H1 (cell line): ENCODE measurements at regions not wholly inside any gene's neighbourhood (a gene's known extent, or its start where the extent isn't known, plus 50 kb on each side); places are given as distances from the start of the nearest gene placed in this dataset.
"Not testable (repeated sequence)": the region's sequence is repeated elsewhere in the genome, so short reads cannot be mapped to it uniquely, and the experiment has no call there.

Experiments used
- CTCF ChIA-PET: fragments of 300-600 bp; sonication (Branson Sonifier 250); formaldehyde crosslinking; loops from one replicate; lab custom pipeline; 2021; ENCODE audit not compliant: partially characterized antibody; lab: Charles Lee
- POLR2A ChIA-PET: fragments of 300-600 bp; sonication (Branson Sonifier 250); formaldehyde crosslinking; loops from one replicate; lab custom pipeline; 2021; ENCODE audit warnings: inconsistent platforms; ENCODE audit not compliant: partially characterized antibody; lab: Charles Lee
- DNase-seq, 2 experiments: peaks; one replicate each; pipeline versions ENCODE4 v3.0.0 to v3.0.0-alpha.2; 2010 to 2022; ENCODE audit warnings: low spot score in 2 of 2, low read depth in 1 of 2, mixed read lengths in 1 of 2
- FAIRE-seq: peaks from 2 replicates; lab custom pipeline; 2011; peaks lifted over from hg19 to GRCh38; lab: Jason Lieb, UNC
- H2AFZ ChIP-seq: 2 replicates; pipeline ENCODE4 v1.8.1; 2012; ENCODE audit warnings: low read length, inconsistent platforms
- H2AK5ac ChIP-seq: 2 replicates; pipeline ENCODE4 v1.6.1; 2013; ENCODE audit warnings: low read depth, low read length
- H2BK120ac ChIP-seq: replicated peaks from 2 replicates; pipeline ENCODE3; 2013; ENCODE audit warnings: low read depth, low read length, inconsistent platforms
- H2BK12ac ChIP-seq: 2 replicates; pipeline ENCODE4 v1.6.1; 2013; ENCODE audit warnings: low read depth, low read length
- H2BK15ac ChIP-seq: 2 replicates; pipeline ENCODE4 v1.6.1; 2013; ENCODE audit warnings: low read length
- H2BK20ac ChIP-seq: 2 replicates; pipeline ENCODE4 v1.6.1; 2013; ENCODE audit warnings: low read length
- H2BK5ac ChIP-seq: 2 replicates; pipeline ENCODE4 v1.6.1; 2013; ENCODE audit warnings: low read depth, low read length
- H3K14ac ChIP-seq: 2 replicates; pipeline ENCODE4 v1.6.1; 2013; ENCODE audit warnings: inconsistent platforms; ENCODE audit not compliant: insufficient read length
- H3K18ac ChIP-seq: 2 replicates; pipeline ENCODE4 v1.6.1; 2013; ENCODE audit warnings: low read length; ENCODE audit errors: extremely low read depth
- H3K23ac ChIP-seq: 2 replicates; pipeline ENCODE4 v1.6.1; 2013; ENCODE audit warnings: inconsistent platforms; ENCODE audit not compliant: insufficient read length
- H3K23me2 ChIP-seq: 2 replicates; pipeline ENCODE4 v1.6.1; 2013; ENCODE audit warnings: low read depth, low read length
- H3K27ac ChIP-seq: 2 replicates; pipeline ENCODE4 v1.6.1; 2011; ENCODE audit warnings: low read depth, low read length, inconsistent platforms
- H3K27me3 ChIP-seq, 4 experiments: replicated peaks in 1 of 4; 1 replicate in 1 of 4; 2 replicates in 3 of 4; pipeline versions ENCODE4 v1.6.1 to v1.8.1; 2011 to 2013; ENCODE audit warnings: low read length in 3 of 4, mild to moderate bottlenecking in 3 of 4, inconsistent platforms in 2 of 4, mixed read lengths in 2 of 4, moderate library complexity in 1 of 4; ENCODE audit not compliant: control insufficient read depth in 3 of 4, insufficient read depth in 3 of 4; ENCODE audit errors: extremely low read depth in 1 of 4
- H3K36me3 ChIP-seq, 4 experiments: 2 replicates each; pipeline versions ENCODE4 v1.6.1 to v1.8.1; 2011 to 2013; ENCODE audit warnings: mild to moderate bottlenecking in 4 of 4, low read length in 3 of 4, moderate library complexity in 2 of 4, control low read depth in 1 of 4, inconsistent platforms in 1 of 4; ENCODE audit not compliant: insufficient read depth in 4 of 4, control insufficient read depth in 2 of 4
- H3K4ac ChIP-seq: replicated peaks from 2 replicates; pipeline ENCODE3; 2013; ENCODE audit warnings: low read length, low read depth, mixed read lengths, inconsistent platforms; ENCODE audit not compliant: insufficient read length
- H3K4me1 ChIP-seq, 4 experiments: replicated peaks in 1 of 4; 1 replicate in 1 of 4; 2 replicates in 3 of 4; pipeline versions ENCODE4 v1.6.1 to v1.8.1; 2011 to 2013; ENCODE audit warnings: low read length in 3 of 4, inconsistent platforms in 2 of 4, mixed read lengths in 1 of 4; ENCODE audit not compliant: insufficient read depth in 4 of 4, control insufficient read depth in 3 of 4
- H3K4me2 ChIP-seq, 2 experiments: 2 replicates each; pipeline versions ENCODE4 v1.6.1 to v1.8.1; 2011 to 2013; ENCODE audit warnings: low read depth in 2 of 2, low read length in 2 of 2, control low read depth in 1 of 2, inconsistent platforms in 1 of 2, mild to moderate bottlenecking in 1 of 2; ENCODE audit not compliant: insufficient read depth in 1 of 2
- H3K4me3 ChIP-seq, 4 experiments: fragments of 200-600, 300-600 bp in 1 of 4; sonication (generic), shearing (Covaris generic), sonication (Bioruptor Twin) in 1 of 4; 2 replicates each; pipeline versions ENCODE4 v1.5.1 to v1.8.1; 2011 to 2016; ENCODE audit warnings: low read length in 4 of 4, low read depth in 3 of 4, control low read depth in 2 of 4, inconsistent platforms in 2 of 4, mild to moderate bottlenecking in 2 of 4, mixed read lengths in 1 of 4, moderate library complexity in 1 of 4; ENCODE audit not compliant: insufficient read depth in 2 of 4; ENCODE audit errors: extremely low read depth in 1 of 4
- H3K56ac ChIP-seq: replicated peaks from 2 replicates; pipeline ENCODE3; 2013; ENCODE audit warnings: low read depth, mild to moderate bottlenecking, mixed read lengths, low read length, inconsistent platforms; ENCODE audit not compliant: insufficient read length
- H3K79me1 ChIP-seq: 2 replicates; pipeline ENCODE4 v1.6.1; 2013; ENCODE audit warnings: low read depth, low read length, control low read depth
- H3K79me2 ChIP-seq, 2 experiments: 2 replicates each; pipeline versions ENCODE4 v1.6.1 to v1.8.1; 2012 to 2013; ENCODE audit warnings: low read length in 2 of 2, mild to moderate bottlenecking in 2 of 2, inconsistent platforms in 1 of 2; ENCODE audit not compliant: insufficient read depth in 2 of 2, control insufficient read depth in 1 of 2
- H3K9ac ChIP-seq, 4 experiments: replicated peaks in 1 of 4; 1 replicate in 1 of 4; 2 replicates in 3 of 4; pipeline versions ENCODE4 v1.6.1 to v1.8.1; 2011 to 2013; ENCODE audit warnings: low read depth in 3 of 4, low read length in 3 of 4, control low read depth in 2 of 4, mild to moderate bottlenecking in 2 of 4, moderate library complexity in 2 of 4, inconsistent platforms in 1 of 4; ENCODE audit errors: extremely low read depth in 1 of 4
- H3K9me3 ChIP-seq, 2 experiments: 2 replicates each; pipeline versions ENCODE4 v1.6.1 to v1.8.1; 2012 to 2013; ENCODE audit warnings: mild to moderate bottlenecking in 2 of 2, moderate library complexity in 2 of 2, control low read depth in 1 of 2, inconsistent platforms in 1 of 2, low read depth in 1 of 2, low read length in 1 of 2, mixed read lengths in 1 of 2; ENCODE audit not compliant: insufficient read depth in 2 of 2
- H4K20me1 ChIP-seq, 2 experiments: replicated peaks in 1 of 2; 2 replicates each; pipeline versions ENCODE3 to v1.8.1; 2011 to 2013; ENCODE audit warnings: inconsistent platforms in 2 of 2, low read length in 2 of 2, mild to moderate bottlenecking in 1 of 2; ENCODE audit not compliant: insufficient read depth in 2 of 2, control insufficient read depth in 1 of 2
- H4K5ac ChIP-seq: 2 replicates; pipeline ENCODE4 v1.6.1; 2013; ENCODE audit warnings: low read length, low read depth, mixed read lengths, inconsistent platforms; ENCODE audit not compliant: insufficient read length
- H4K8ac ChIP-seq: 2 replicates; pipeline ENCODE4 v1.8.0; 2013; ENCODE audit warnings: mild to moderate bottlenecking, moderate library complexity, low read length, inconsistent platforms; ENCODE audit not compliant: insufficient read depth; ENCODE audit errors: extremely low read depth
- H4K91ac ChIP-seq: replicated peaks from 2 replicates; pipeline ENCODE3; 2013; ENCODE audit warnings: low read length, mixed read lengths, inconsistent platforms; ENCODE audit not compliant: insufficient read length
- BCL11A ChIP-seq, 2 experiments: IDR thresholded peaks; one replicate each; pipeline ENCODE4 v1.6.1; 2011; ENCODE audit warnings: low read depth in 2 of 2, low read length in 2 of 2, mild to moderate bottlenecking in 2 of 2
- RAD21 ChIP-seq, 2 experiments: IDR thresholded peaks in 1 of 2; conservative IDR thresholded peaks in 1 of 2; 2 replicates each; pipeline ENCODE4 v1.6.1; 2011; ENCODE audit warnings: low read depth in 2 of 2, low read length in 2 of 2, improper control_type of control experiment in 1 of 2, inconsistent platforms in 1 of 2, mild to moderate bottlenecking in 1 of 2, moderate library complexity in 1 of 2
- ZNF274 ChIP-seq: IDR thresholded peaks from 2 replicates; pipeline ENCODE4 v1.7.0; 2012; ENCODE audit warnings: low read length, borderline replicate concordance; ENCODE audit errors: extremely low read depth
- WGBS, 2 experiments: shearing (Covaris generic) in 1 of 2; methylation state at CpG; one replicate each; pipeline versions ENCODE4 v1.1.6 to v1.1.7; 2013 to 2015; ENCODE audit warnings: low lambda C conversion rate in 2 of 2, mixed read lengths in 2 of 2, inconsistent platforms in 1 of 2, low coverage in 1 of 2, missing lambda C conversion rate in 1 of 2; ENCODE audit not compliant: insufficient replicate concordance in 2 of 2, insufficient coverage in 1 of 2, insufficient read length in 1 of 2; ENCODE audit errors: extremely low coverage in 1 of 2, missing lambda C conversion rate in 1 of 2; 5-methylcytosine and 5-hydroxymethylcytosine counted together

GRCh38 chr6:130505808-130506598, 140.2 kb downstream of the TMEM200A start (continued):
- no peak for TF ChIP-seq ZNF274
- TF ChIP-seq RAD21 (IDR thresholded peaks at IDR 0.05 in 1 of 2, conservative IDR thresholded peaks at IDR 0.05 in 1 of 2; ENCODE audit: low read depth in 2 of 2, low read length in 2 of 2), result no peak
- TF ChIP-seq BCL11A (IDR thresholded peaks at IDR 0.05; ENCODE audit: low read depth in 2 of 2, low read length in 2 of 2), result no peak

DNA sequence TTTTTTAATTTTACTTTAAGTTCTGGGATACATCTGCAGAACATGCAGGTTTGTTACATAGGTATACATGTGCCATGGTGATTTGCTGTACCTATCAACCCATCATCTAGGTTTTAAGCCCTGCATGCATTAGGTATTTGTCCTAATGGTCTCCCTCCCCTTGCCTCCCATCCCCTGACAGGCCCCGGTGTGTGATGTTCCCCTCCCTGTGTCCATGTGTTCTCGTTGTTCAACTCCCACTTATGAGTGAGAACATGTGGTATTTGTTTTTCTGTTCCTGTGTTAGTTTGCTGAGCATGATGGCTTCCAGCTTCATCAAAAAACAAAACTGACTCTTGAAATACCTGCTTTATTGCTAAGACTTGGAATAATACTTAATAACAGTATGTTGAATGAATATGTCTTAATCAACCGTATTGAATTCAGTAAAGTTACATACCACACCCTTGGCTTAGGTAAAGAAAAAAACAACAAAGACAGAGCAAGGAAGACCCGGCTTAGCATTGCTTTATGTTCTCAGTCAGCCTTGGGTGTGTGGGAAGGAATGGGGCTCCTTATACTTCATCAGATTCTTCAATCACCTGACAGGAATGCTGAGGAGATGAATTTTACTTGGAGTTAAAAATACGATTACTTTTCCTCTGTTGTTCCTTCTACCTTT, 141.3 kb downstream of the TMEM200A start:
- POLR2A ChIA-PET, H3K23me2 ChIP-seq, H2BK15ac ChIP-seq, H2BK12ac ChIP-seq, H4K8ac ChIP-seq, H2BK20ac ChIP-seq, H3K27me3 ChIP-seq, H3K9ac ChIP-seq, H4K5ac ChIP-seq, H3K36me3 ChIP-seq, H4K91ac ChIP-seq, H3K14ac ChIP-seq, H3K79me1 ChIP-seq, H3K79me2 ChIP-seq, H3K23ac ChIP-seq, H3K4ac ChIP-seq, H2AFZ ChIP-seq, H2BK120ac ChIP-seq, H3K4me2 ChIP-seq, H2BK5ac ChIP-seq, H4K20me1 ChIP-seq, FAIRE-seq, H3K18ac ChIP-seq, H3K4me3 ChIP-seq, H3K9me3 ChIP-seq, CTCF ChIA-PET, H2AK5ac ChIP-seq, H3K27ac ChIP-seq, H3K56ac ChIP-seq, H3K4me1 ChIP-seq, DNase-seq: not testable (repeated sequence)
- 90% methylated on average over 5 of the region's 5 CpGs; no CpG with 5 or more reads in 1 of the 2 experiments for whole genome bisulfite sequencing, 2 experiments
